Upper lobe of left lung (tissue), 6 donors: ENCODE measurements at regions not wholly inside any gene's neighbourhood (a gene's known extent, or its start where the extent isn't known, plus 50 kb on each side); places are given as distances from the start of the nearest gene placed in this dataset.

Experiments
- ATAC-seq, 2 donors: fragments of 200-7000 bp; cut with Tn5 transposase; one replicate each; pipeline ENCODE4 v1.9.1; 2022; ENCODE audit warnings: mild to moderate bottlenecking in 2 of 2, moderate library complexity in 2 of 2; ENCODE audit not compliant: low FRiP score in 2 of 2
- DNase-seq, 2 donors: peaks; one replicate each; pipeline ENCODE4 v3.0.0-alpha.2; 2019 to 2020
- H3K27ac ChIP-seq, 4 donors: fragments of 200-600 bp; sonication (generic); one replicate each; pipeline ENCODE4 v1.5.1; 2016 to 2019
- H3K27me3 ChIP-seq, 4 donors: fragments of 200-600 bp; sonication (generic); one replicate each; pipeline ENCODE4 v1.5.1; 2017 to 2019
- H3K36me3 ChIP-seq, 4 donors: fragments of 200-600 bp; sonication (generic); one replicate each; pipeline ENCODE4 v1.5.1; 2016 to 2019
- H3K4me1 ChIP-seq, 4 donors: fragments of 200-600 bp; sonication (generic); one replicate each; pipeline ENCODE4 v1.5.1; 2018 to 2019
- H3K4me3 ChIP-seq, 4 donors: fragments of 200-600 bp; sonication (generic); one replicate each; pipeline ENCODE4 v1.5.1; 2017 to 2019; ENCODE audit warnings: mild to moderate bottlenecking in 2 of 4, moderate library complexity in 1 of 4
- H3K9me3 ChIP-seq, 4 donors: fragments of 200-600 bp; sonication (generic); one replicate each; pipeline ENCODE4 v1.5.1; 2018 to 2019
- EP300 ChIP-seq, 4 donors: sonication (generic); formaldehyde crosslinking; IDR thresholded peaks; one replicate each; pipeline ENCODE4 v1.5.1; 2017; ENCODE audit warnings: antibody characterized with exemption in 4 of 4, control low read depth in 2 of 4
- POLR2A ChIP-seq, 4 donors: fragments of 450-650 bp; IDR thresholded peaks; one replicate each; pipeline ENCODE4 v1.5.1; 2016 to 2017; ENCODE audit warnings: antibody characterized with exemption in 4 of 4, mild to moderate bottlenecking in 2 of 4
- POLR2AphosphoS5 ChIP-seq, 2 donors: sonication (generic); formaldehyde crosslinking; IDR thresholded peaks; one replicate each; pipeline ENCODE4 v1.5.1; 2017; ENCODE audit warnings: antibody characterized with exemption in 2 of 2
- WGBS, 2 donors: methylation state at CpG; one replicate each; pipeline ENCODE4 v1.1.5; 2017 to 2018; 5-methylcytosine and 5-hydroxymethylcytosine counted together
- TF ChIP-seq, protein P1 (sequence below), 6 experiments: fragments of 450-650 bp in 4 of 6; fragments of 200-600 bp in 2 of 6; sonication (generic) in 2 of 6; IDR thresholded peaks; one replicate each; pipeline ENCODE4 v1.5.1; 2016 to 2019; ENCODE audit warnings: antibody characterized with exemption in 6 of 6
- donor health status: DM: no; HTN: no; CAD: no; lungs with moderate emphysema.
- donor health status: DM: no; HTN: yes; CAD: no; lungs with severe emphysema.

DNA sequence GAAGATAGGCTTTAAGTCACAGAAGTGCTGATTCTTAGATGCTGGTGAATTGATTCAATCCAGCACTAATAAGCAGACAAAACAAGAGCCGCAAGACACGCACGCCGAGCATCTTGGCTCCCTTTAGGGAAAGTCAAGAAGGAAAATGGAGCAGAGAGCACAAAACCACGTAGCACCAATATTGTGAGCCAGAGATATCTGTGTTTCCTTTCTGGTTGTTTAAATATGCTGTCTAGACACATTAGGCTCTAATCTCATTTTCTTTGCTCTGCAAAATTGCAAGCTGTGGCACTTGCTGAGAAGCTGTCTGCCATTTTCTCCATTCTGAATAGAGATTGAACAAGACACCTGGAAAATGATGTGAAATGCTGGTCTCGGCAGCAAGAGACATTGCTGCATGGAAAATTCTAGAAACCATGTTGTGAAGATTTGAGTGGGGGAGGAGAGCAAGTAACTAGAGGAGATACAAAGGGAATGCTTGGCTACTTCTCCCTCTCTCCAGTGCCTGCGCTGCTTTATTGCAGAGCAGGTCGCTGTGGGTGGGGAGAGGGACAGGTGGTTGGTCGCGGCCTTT lies 336.3 kb downstream of the MED10 start:
- no peak for ATAC-seq
- Histone ChIP-seq H3K4me3 (no peak overlapping the region), H3K27ac (no peak overlapping the region), H3K4me1 (no peaks in the 10 kb centered on the region), H3K36me3 (no peaks in the 10 kb centered on the region), H3K27me3 (no peaks in the 10 kb centered on the region), H3K9me3 (no peaks in the 10 kb centered on the region)
- 85 to 90% methylated on average over 10 of the region's 10 CpGs for WGBS, 2 donors
- TF ChIP-seq, protein P1, sequence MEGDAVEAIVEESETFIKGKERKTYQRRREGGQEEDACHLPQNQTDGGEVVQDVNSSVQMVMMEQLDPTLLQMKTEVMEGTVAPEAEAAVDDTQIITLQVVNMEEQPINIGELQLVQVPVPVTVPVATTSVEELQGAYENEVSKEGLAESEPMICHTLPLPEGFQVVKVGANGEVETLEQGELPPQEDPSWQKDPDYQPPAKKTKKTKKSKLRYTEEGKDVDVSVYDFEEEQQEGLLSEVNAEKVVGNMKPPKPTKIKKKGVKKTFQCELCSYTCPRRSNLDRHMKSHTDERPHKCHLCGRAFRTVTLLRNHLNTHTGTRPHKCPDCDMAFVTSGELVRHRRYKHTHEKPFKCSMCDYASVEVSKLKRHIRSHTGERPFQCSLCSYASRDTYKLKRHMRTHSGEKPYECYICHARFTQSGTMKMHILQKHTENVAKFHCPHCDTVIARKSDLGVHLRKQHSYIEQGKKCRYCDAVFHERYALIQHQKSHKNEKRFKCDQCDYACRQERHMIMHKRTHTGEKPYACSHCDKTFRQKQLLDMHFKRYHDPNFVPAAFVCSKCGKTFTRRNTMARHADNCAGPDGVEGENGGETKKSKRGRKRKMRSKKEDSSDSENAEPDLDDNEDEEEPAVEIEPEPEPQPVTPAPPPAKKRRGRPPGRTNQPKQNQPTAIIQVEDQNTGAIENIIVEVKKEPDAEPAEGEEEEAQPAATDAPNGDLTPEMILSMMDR (IDR thresholded peaks at IDR 0.05) = no peak
- TF ChIP-seq EP300 (IDR thresholded peaks at IDR 0.05) (no peak), POLR2A (IDR thresholded peaks at IDR 0.05) (no peak), POLR2AphosphoS5 (IDR thresholded peaks at IDR 0.05) (no peak)
- DNase-seq = no peak

GRCh38 chr5:6039111-6039510 lies 339.2 kb downstream of the MED10 start:
- no peaks in the 10 kb centered on the region for H3K9me3 ChIP-seq
- DNase-seq (no peak), ATAC-seq (no peak)
- 84 to 88% methylated on average over 1 of the region's 1 CpG for WGBS, 2 donors
- H3K36me3 ChIP-seq = no peaks in the 10 kb centered on the region
- no peak overlapping the region for H3K27ac ChIP-seq
- H3K4me3 ChIP-seq = no peak overlapping the region
- H3K27me3 ChIP-seq = no peaks in the 10 kb centered on the region
- H3K4me1 ChIP-seq = no peaks in the 10 kb centered on the region
- TF ChIP-seq EP300 (IDR thresholded peaks at IDR 0.05) = no peak
- TF ChIP-seq POLR2A (IDR thresholded peaks at IDR 0.05) = no peak
- TF ChIP-seq, protein P1 (IDR thresholded peaks at IDR 0.05) = no peak
- no peak for TF ChIP-seq POLR2AphosphoS5 (IDR thresholded peaks at IDR 0.05)

- H3K4me1 ChIP-seq = no peaks in the 10 kb centered on the region
- H3K27ac ChIP-seq = no peak overlapping the region
- 86 to 91% methylated on average over 1 of the region's 1 CpG for WGBS, 2 donors
- H3K4me3 ChIP-seq = no peak overlapping the region
- no peak for DNase-seq
- TF ChIP-seq EP300 (IDR thresholded peaks at IDR 0.05) = no peak
- no peak for TF ChIP-seq POLR2AphosphoS5 (IDR thresholded peaks at IDR 0.05)
- TF ChIP-seq, protein P1 (IDR thresholded peaks at IDR 0.05) = no peak
- no peak for TF ChIP-seq POLR2A (IDR thresholded peaks at IDR 0.05)
- H3K36me3 ChIP-seq = no peaks in the 10 kb centered on the region
- no peaks in the 10 kb centered on the region for H3K9me3 ChIP-seq
- no peaks in the 10 kb centered on the region for H3K27me3 ChIP-seq
- ATAC-seq = no peak
Observed at GRCh38 chr5:6036006-6036405, 342.3 kb downstream of the MED10 start.

GRCh38 chr5:6029811-6030271 lies 348.5 kb downstream of the MED10 start:
- no peak overlapping the region for H3K4me3 ChIP-seq

More at GRCh38 chr5:6029811-6030271, 348.5 kb downstream of the MED10 start:
- TF ChIP-seq POLR2AphosphoS5 (IDR thresholded peaks at IDR 0.05) (no peak), EP300 (IDR thresholded peaks at IDR 0.05) (no peak), POLR2A (IDR thresholded peaks at IDR 0.05) (no peak)
- TF ChIP-seq, protein P1 (IDR thresholded peaks at IDR 0.05) = no peak
- Histone ChIP-seq H3K9me3 (no peaks in the 10 kb centered on the region), H3K27ac (no peak overlapping the region), H3K4me1 (no peaks in the 10 kb centered on the region), H3K27me3 (no peaks in the 10 kb centered on the region), H3K36me3 (no peaks in the 10 kb centered on the region)
- ATAC-seq (no peak), DNase-seq (no peak)
- 66 to 76% methylated on average over 7 of the region's 7 CpGs for WGBS, 2 donors
